ENCODE measurements at regions not wholly inside any gene's neighbourhood (a gene's known extent, or its start where the extent isn't known, plus 50 kb on each side); places are given as distances from the start of the nearest gene placed in this dataset.
"Not testable (repeated sequence)": the region's sequence is repeated elsewhere in the genome, so short reads cannot be mapped to it uniquely, and the experiment has no call there.

DNA sequence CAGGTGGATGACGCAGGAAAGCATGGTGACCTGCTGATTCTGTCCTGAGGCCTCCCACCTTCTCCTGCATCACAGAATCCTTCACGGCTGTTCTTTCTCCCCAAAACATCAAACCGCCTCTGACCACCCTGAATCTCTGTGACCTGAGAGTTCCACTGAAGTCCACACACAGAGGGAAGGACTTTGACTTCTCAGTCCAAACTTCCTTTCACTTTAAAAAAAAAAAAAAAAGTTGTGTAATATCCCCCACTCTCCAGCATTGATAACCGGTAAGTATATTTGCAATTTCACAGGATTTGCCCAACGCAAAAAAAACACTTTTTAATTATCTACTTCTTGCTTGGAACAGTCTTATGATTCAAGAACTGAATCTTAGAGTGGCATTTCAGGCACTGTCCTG, 259.5 kb upstream of the IRS2 start:
- H3K27ac ChIP-seq, result no peak overlapping the region
- H3K4me1 ChIP-seq, result peaks cover 0 to 4% (median 0%) of the 10 kb centered on the region in 3 donors
- H3K9me3 ChIP-seq, result no peaks in the 10 kb centered on the region
- WGBS, 2 donors, result 81 to 85% methylated on average over 5 of the region's 5 CpGs
- TF ChIP-seq, protein P1, sequence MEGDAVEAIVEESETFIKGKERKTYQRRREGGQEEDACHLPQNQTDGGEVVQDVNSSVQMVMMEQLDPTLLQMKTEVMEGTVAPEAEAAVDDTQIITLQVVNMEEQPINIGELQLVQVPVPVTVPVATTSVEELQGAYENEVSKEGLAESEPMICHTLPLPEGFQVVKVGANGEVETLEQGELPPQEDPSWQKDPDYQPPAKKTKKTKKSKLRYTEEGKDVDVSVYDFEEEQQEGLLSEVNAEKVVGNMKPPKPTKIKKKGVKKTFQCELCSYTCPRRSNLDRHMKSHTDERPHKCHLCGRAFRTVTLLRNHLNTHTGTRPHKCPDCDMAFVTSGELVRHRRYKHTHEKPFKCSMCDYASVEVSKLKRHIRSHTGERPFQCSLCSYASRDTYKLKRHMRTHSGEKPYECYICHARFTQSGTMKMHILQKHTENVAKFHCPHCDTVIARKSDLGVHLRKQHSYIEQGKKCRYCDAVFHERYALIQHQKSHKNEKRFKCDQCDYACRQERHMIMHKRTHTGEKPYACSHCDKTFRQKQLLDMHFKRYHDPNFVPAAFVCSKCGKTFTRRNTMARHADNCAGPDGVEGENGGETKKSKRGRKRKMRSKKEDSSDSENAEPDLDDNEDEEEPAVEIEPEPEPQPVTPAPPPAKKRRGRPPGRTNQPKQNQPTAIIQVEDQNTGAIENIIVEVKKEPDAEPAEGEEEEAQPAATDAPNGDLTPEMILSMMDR (IDR thresholded peaks at IDR 0.05), result no peak
- no peak for TF ChIP-seq POLR2A (IDR thresholded peaks at IDR 0.05)
- intact Hi-C loops (cut with DNase I), result no loop called here
- no peaks in the 10 kb centered on the region for H3K36me3 ChIP-seq
- no peak for DNase-seq
- H3K27me3 ChIP-seq, result no peaks in the 10 kb centered on the region
- H3K4me3 ChIP-seq, result no peak overlapping the region

DNA sequence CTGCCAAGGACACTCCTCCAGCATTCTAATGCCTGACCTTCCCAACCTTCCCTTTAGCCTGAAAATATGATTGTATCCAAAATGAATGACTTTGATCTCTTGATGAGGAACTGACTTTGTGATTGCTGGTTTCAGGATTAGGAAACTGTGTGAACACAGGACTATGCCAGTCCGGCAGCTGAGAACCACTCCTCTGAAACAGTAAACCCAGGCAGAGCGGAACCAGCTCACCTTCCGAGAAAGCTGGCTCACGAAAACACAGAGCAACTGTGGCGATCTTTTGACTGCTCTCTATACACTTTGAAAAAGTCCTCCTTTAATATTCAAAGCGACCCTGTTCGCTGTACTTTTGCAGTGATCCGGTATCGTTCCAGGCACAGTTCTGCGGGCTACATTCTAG, 258.8 kb upstream of the IRS2 start:
- no peaks in the 10 kb centered on the region for H3K36me3 ChIP-seq
- H3K27me3 ChIP-seq, result no peaks in the 10 kb centered on the region
- no peak for DNase-seq
- H3K9me3 ChIP-seq, result no peaks in the 10 kb centered on the region
- WGBS, 2 donors, result 91 to 95% methylated on average over 9 to 10 of the region's 10 CpGs
- TF ChIP-seq, protein P1 (IDR thresholded peaks at IDR 0.05), result no peak
- TF ChIP-seq POLR2A (IDR thresholded peaks at IDR 0.05), result no peak
- H3K4me1 ChIP-seq, result peaks cover 0 to 4% (median 0%) of the 10 kb centered on the region in 3 donors
- intact Hi-C loops (cut with DNase I), result no loop called here
- H3K4me3 ChIP-seq, result no peak overlapping the region
- no peak overlapping the region for H3K27ac ChIP-seq

DNA sequence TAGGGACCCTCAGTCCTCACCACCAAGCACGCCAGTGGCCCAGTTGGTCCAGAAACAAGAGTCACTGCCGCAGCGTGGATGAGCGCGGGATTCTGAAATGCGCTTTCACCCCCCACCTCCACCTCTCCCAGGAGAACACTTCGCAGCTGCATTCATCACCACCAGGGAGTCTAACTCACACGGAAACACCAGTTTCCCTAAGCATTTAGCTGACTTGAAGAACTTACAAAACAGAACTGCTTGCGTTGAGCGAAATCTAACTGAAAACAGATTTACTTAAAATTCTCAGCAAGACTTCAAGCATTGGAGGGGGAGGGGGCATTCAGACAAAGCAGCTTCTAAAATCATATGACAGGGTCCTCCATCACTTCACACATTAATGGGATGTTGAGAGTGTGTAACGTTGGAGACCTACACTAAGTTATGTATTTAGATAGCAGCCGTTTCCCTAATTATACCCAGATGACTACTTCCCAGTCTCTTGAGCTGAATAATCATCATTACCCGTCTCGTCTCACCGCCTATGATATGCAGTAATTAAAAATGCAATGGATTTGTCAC, 258.2 kb upstream of the IRS2 start:
- WGBS, 2 donors, result 49 to 52% methylated on average over 14 to 15 of the region's 15 CpGs
- no peak for DNase-seq
- H3K4me1 ChIP-seq, result peaks cover 0 to 4% (median 0%) of the 10 kb centered on the region in 3 donors
- no peaks in the 10 kb centered on the region for H3K36me3 ChIP-seq
- H3K9me3 ChIP-seq, result no peaks in the 10 kb centered on the region
- intact Hi-C loops (cut with DNase I), result no loop called here
- H3K4me3 ChIP-seq, result no peak overlapping the region
- TF ChIP-seq, protein P1 (IDR thresholded peaks at IDR 0.05), result no peak
- no peak for TF ChIP-seq POLR2A (IDR thresholded peaks at IDR 0.05)
- no peaks in the 10 kb centered on the region for H3K27me3 ChIP-seq
- no peak overlapping the region for H3K27ac ChIP-seq

DNA sequence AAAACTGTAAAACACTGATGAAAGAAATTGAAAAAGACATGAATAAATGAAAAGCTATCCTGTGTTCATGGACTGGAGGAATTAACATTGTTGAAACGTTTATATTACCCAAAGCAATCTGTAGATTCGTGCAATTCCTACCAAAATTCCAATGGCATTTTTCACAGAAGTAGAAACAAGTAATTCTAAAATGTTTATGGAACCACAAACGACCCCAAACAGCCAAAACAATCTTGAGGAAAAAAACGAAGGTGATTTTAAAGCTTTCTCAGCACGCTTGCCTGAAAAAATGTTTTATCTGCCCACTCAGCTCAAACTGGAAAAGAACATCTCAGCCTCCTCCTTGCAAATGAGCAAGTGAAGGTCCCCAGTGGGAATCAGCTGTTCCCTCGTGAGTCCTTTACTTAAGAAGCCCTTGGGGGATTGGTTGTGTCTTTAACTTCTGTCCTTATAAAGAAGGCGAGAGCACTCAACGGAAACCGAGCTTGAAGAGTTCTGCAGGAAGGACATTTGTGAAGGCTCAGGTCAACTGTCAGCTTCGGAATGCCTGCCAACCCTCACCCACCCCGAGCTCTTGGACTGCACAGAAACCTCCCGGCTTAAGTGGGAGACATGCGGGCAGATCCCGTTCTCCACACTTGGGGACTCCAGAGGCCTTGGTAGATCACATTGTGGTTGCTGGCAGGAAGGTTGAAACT, 256.0 kb upstream of the IRS2 start:
- no peak for TF ChIP-seq POLR2A (IDR thresholded peaks at IDR 0.05)
- TF ChIP-seq, protein P1 (IDR thresholded peaks at IDR 0.05), result no peak
- no peak overlapping the region for H3K27ac ChIP-seq
- intact Hi-C loops (cut with DNase I), result no loop called here

DNA sequence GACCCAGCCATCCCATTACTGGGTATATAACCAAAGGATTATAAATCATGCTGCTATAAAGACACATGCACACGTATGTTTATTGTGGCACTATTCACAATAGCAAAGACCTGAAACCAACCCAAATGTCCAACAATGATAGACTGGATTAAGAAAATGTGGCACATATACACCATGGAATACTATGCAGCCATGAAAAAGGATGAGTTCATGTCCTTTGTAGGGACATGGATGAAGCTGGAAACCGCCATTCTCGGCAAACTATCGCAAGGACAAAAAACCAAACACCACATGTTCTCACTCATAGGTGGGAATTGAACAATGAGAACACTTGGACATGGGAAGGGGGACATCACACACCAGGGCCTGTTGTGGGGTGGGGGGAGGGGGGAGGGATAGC, 255.3 kb upstream of the IRS2 start:
- DNase-seq; H3K36me3 ChIP-seq; H3K4me3 ChIP-seq; H3K4me1 ChIP-seq; H3K9me3 ChIP-seq; H3K27me3 ChIP-seq; intact Hi-C loops (cut with DNase I); H3K27ac ChIP-seq: not testable (repeated sequence)
- 85 to 89% methylated on average over 4 of the region's 4 CpGs for WGBS, 2 donors

More for the DNA sequence above, 256.0 kb upstream of the IRS2 start:
- H3K4me3 ChIP-seq, result no peak overlapping the region
- no peak for DNase-seq
- no peaks in the 10 kb centered on the region for H3K9me3 ChIP-seq
- no peaks in the 10 kb centered on the region for H3K27me3 ChIP-seq
- 47 to 71% methylated on average over 6 to 13 of the region's 14 CpGs for WGBS, 2 donors
- H3K36me3 ChIP-seq, result no peaks in the 10 kb centered on the region
- peaks cover 0 to under 1% (median 0%) of the 10 kb centered on the region in 3 donors for H3K4me1 ChIP-seq

Data from esophagus squamous epithelium (tissue), 5 donors.